RWPE1 (cell line): ENCODE measurements at regions not wholly inside any gene's neighbourhood (a gene's known extent, or its start where the extent isn't known, plus 50 kb on each side); places are given as distances from the start of the nearest gene placed in this dataset.

Experiments used
- CTCF ChIA-PET: fragments of 350-600 bp; sonication (Branson Sonifier 250); formaldehyde crosslinking; extraction: SDS; loops from one replicate; lab custom pipeline; 2021; lab: Yijun Ruan, JAX
- POLR2A ChIA-PET: fragments of 400-600 bp; formaldehyde crosslinking; extraction: SDS; loops from one replicate; lab custom pipeline; 2020; ENCODE audit warnings: antibody characterized with exemption; ENCODE audit not compliant: low non-redundant PET; lab: Yijun Ruan, JAX
- DNase-seq: peaks from one replicate; pipeline ENCODE4 v3.0.0; 2012; ENCODE audit warnings: low spot score
- H3K27ac ChIP-seq: fragments of 450-650 bp; 2 replicates; pipeline ENCODE4 v1.5.1; 2017
- TF ChIP-seq, protein P1 (sequence below): fragments of 450-650 bp; conservative IDR thresholded peaks from 2 replicates; pipeline ENCODE4 v1.5.1; 2017; ENCODE audit warnings: low read depth, mild to moderate bottlenecking

DNA sequence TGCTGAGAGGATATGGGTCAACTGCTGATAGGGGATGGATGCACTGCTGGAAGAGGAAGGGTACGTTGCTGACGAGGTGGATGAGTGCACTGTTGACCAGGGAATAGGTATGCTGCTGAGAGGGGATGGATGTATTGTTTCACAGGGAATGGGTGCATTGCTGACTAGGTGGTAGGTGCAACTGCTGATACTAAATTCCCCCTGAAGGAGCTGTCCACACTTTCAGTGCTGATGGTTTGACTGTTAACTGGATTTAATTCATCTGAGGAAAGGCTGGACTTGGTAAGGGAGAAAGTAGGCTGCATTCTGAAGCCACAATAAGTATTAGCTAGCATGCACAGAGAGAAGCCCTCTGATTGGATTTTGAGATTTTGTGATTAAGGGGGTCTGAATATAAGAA lies 1196.8 kb upstream of the PHF14 start:
- CTCF ChIA-PET = no interaction called here

GRCh38 chr7:9778367-9778766 lies 1195.3 kb upstream of the PHF14 start:
- CTCF ChIA-PET = no interaction called here
- no peak overlapping the region for H3K27ac ChIP-seq
- DNase-seq = no peak
- POLR2A ChIA-PET = no interaction called here
- TF ChIP-seq, protein P1, sequence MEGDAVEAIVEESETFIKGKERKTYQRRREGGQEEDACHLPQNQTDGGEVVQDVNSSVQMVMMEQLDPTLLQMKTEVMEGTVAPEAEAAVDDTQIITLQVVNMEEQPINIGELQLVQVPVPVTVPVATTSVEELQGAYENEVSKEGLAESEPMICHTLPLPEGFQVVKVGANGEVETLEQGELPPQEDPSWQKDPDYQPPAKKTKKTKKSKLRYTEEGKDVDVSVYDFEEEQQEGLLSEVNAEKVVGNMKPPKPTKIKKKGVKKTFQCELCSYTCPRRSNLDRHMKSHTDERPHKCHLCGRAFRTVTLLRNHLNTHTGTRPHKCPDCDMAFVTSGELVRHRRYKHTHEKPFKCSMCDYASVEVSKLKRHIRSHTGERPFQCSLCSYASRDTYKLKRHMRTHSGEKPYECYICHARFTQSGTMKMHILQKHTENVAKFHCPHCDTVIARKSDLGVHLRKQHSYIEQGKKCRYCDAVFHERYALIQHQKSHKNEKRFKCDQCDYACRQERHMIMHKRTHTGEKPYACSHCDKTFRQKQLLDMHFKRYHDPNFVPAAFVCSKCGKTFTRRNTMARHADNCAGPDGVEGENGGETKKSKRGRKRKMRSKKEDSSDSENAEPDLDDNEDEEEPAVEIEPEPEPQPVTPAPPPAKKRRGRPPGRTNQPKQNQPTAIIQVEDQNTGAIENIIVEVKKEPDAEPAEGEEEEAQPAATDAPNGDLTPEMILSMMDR = no peak

More for the DNA sequence above, 1196.8 kb upstream of the PHF14 start:
- POLR2A ChIA-PET = no interaction called here
- no peak overlapping the region for H3K27ac ChIP-seq
- TF ChIP-seq, protein P1 = no peak
- no peak for DNase-seq

GRCh38 chr7:9781710-9782109 lies 1192.0 kb upstream of the PHF14 start:
- TF ChIP-seq, protein P1 = no peak
- CTCF ChIA-PET = no interaction called here

DNA sequence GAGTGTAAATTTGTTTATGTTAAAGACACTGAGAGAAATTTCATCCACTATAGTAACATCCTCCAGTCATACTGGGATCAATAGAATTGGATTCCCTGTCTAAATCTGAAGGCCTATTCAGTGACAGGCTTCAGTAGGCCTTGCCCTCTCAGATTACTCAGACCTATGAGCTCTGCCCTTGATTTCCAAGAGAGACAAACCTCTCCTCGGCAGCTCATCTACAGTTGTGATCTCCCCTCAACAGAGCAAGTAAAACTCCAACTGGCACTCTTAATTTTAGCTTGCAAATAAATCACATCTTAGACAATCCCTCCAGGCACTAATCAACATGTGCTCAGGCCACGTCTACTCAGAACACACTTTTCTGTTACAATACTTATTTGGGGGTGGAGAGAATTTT lies 1191.4 kb upstream of the PHF14 start:
- DNase-seq = no peak
- CTCF ChIA-PET = no interaction called here
- H3K27ac ChIP-seq = no peak overlapping the region
- TF ChIP-seq, protein P1 = no peak
- POLR2A ChIA-PET = no interaction called here

More at GRCh38 chr7:9781710-9782109, 1192.0 kb upstream of the PHF14 start:
- DNase-seq = no peak
- POLR2A ChIA-PET = no interaction called here
- H3K27ac ChIP-seq = no peak overlapping the region

DNA sequence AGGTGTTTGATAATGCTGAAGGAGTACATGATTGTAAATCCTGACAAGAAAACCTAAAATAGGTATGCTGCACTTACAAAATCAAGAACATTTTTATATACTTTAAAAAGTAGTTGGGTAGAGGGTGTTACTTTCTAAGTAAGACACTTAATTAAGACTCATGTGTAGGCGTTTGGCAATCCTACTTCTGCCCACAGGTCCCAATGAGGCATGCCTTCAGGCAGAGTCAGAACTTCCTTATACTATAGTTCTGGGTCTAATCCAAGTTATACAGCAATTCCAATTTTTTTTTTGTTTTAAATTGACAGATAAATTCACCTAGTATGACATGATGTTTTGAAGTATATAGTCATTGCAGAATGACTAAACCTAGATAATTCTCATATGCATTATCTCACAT lies 1188.5 kb upstream of the PHF14 start:
- CTCF ChIA-PET = no interaction called here
- TF ChIP-seq, protein P1 = no peak
- no peak for DNase-seq
- POLR2A ChIA-PET = no interaction called here
- no peak overlapping the region for H3K27ac ChIP-seq

GRCh38 chr7:9796241-9796640 lies 1177.4 kb upstream of the PHF14 start:
- no peak overlapping the region for H3K27ac ChIP-seq
- DNase-seq = no peak
- TF ChIP-seq, protein P1 = no peak
- CTCF ChIA-PET = no interaction called here
- POLR2A ChIA-PET = no interaction called here
